ENCODE measurements at regions not wholly inside any gene's neighbourhood (a gene's known extent, or its start where the extent isn't known, plus 50 kb on each side); places are given as distances from the start of the nearest gene placed in this dataset.

DNA sequence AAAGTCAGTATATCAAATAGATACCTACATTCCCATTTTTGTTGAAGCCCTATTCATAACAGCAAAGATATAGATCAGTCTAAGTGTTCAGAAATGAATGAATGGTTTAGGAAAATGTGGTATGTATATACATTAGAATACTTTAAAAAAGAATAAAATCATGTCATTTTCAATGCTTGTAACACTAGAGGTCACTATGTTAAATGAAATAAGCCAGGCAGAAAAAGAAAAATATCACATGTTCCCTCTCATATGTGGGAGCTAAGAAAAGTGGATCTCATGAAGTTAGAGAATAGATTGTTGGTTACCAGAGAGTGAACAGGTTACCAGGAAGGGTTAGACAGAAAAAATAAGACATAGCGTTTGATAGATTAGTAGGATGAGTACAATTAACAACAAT is 1111.0 kb upstream of the SLC39A10 start:
- WGBS (ENCODE audit: insufficient coverage): no CpG with 5 or more reads among the region's 1 CpG
- intact Hi-C loops (cut with micrococcal nuclease): no loop called here

DNA sequence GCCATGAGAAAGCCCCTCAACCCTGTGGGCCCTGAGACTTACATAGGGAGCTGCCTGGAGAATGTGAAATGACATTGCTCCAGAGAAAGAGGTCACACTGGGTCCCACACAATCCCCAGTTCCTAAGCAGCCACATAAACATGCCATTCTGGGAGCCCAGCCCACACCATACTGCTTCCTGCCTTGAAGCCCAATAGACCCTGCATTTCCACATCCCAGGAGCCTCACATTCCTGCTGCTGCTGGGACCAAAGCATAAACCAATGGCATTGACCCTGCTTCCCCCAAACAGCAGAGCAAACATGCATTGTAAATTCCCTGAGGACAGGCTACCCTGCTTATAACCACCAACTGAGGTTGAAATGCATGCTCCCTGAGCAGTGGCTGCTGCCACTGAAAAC is 1117.6 kb upstream of the SLC39A10 start:
- H3K27ac ChIP-seq (ENCODE audit: low read depth in 1 of 2, low read length in 2 of 2): no peak overlapping the region
- no peak overlapping the region for H3K4me2 ChIP-seq (replicated peaks; ENCODE audit: extremely low read depth, low read length, poor library complexity, severe bottlenecking)
- Mint-ChIP-seq H3K4me3 (no peak overlapping the region), H3K36me3 (no peaks in the 10 kb centered on the region), H3K4me1 (no peaks in the 10 kb centered on the region), H3K27me3 (ENCODE audit: low read depth in 3 of 3) (peaks cover 0 to 1% (median 0%) of the 10 kb centered on the region in 3 donors), H3K9me3 (peaks cover 0 to 15% (median 5%) of the 10 kb centered on the region in 7 donors), H3K27ac (no peak overlapping the region)
- H3K4me3 ChIP-seq (replicated peaks in 1 of 3; ENCODE audit: low read depth in 2 of 3, low read length in 3 of 3): no peak overlapping the region
- TF ChIP-seq, protein P1, sequence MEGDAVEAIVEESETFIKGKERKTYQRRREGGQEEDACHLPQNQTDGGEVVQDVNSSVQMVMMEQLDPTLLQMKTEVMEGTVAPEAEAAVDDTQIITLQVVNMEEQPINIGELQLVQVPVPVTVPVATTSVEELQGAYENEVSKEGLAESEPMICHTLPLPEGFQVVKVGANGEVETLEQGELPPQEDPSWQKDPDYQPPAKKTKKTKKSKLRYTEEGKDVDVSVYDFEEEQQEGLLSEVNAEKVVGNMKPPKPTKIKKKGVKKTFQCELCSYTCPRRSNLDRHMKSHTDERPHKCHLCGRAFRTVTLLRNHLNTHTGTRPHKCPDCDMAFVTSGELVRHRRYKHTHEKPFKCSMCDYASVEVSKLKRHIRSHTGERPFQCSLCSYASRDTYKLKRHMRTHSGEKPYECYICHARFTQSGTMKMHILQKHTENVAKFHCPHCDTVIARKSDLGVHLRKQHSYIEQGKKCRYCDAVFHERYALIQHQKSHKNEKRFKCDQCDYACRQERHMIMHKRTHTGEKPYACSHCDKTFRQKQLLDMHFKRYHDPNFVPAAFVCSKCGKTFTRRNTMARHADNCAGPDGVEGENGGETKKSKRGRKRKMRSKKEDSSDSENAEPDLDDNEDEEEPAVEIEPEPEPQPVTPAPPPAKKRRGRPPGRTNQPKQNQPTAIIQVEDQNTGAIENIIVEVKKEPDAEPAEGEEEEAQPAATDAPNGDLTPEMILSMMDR (IDR thresholded peaks at IDR 0.05): no peak
- H3K9ac ChIP-seq (ENCODE audit: insufficient read depth, low read length, poor library complexity, severe bottlenecking): no peak overlapping the region
- intact Hi-C loops (cut with micrococcal nuclease): no loop called here
- no peak overlapping the region for H2AFZ ChIP-seq (ENCODE audit: insufficient read depth, low read depth, low read length, poor library complexity, severe bottlenecking)
- H3K27me3 ChIP-seq (ENCODE audit: control insufficient read depth in 2 of 2, insufficient read depth in 2 of 2, low read length in 2 of 2): no peaks in the 10 kb centered on the region
- DNase-seq: no peak
- H3K4me1 ChIP-seq (ENCODE audit: control insufficient read depth in 1 of 2, insufficient read depth in 2 of 2, low read length in 2 of 2): no peaks in the 10 kb centered on the region
- no peaks in the 10 kb centered on the region for H4K20me1 ChIP-seq (ENCODE audit: insufficient read depth, low read length)
- no peaks in the 10 kb centered on the region for H3K79me2 ChIP-seq (ENCODE audit: insufficient read depth, low read length)
- no peaks in the 10 kb centered on the region for H3K36me3 ChIP-seq (replicated peaks in 1 of 2; ENCODE audit: control insufficient read depth in 1 of 2, insufficient read depth in 2 of 2, low read length in 2 of 2)
- H3K9me3 ChIP-seq (replicated peaks in 1 of 2; ENCODE audit: control insufficient read depth in 1 of 2, insufficient read depth in 1 of 2, low read length in 2 of 2): peaks cover 3 to 10% of the 10 kb centered on the region in 2 donors

More for the DNA sequence above, 1111.0 kb upstream of the SLC39A10 start:
- H3K4me3 Mint-ChIP-seq: no peak overlapping the region
- H4K20me1 ChIP-seq (ENCODE audit: insufficient read depth, low read length): no peaks in the 10 kb centered on the region
- H3K36me3 Mint-ChIP-seq: no peaks in the 10 kb centered on the region
- H3K9ac ChIP-seq (ENCODE audit: insufficient read depth, low read length, poor library complexity, severe bottlenecking): no peak overlapping the region
- H3K9me3 ChIP-seq (replicated peaks in 1 of 2; ENCODE audit: control insufficient read depth in 1 of 2, insufficient read depth in 1 of 2, low read length in 2 of 2): no peaks in the 10 kb centered on the region
- no peaks in the 10 kb centered on the region for H3K4me1 Mint-ChIP-seq
- no peaks in the 10 kb centered on the region for H3K27me3 ChIP-seq (ENCODE audit: control insufficient read depth in 2 of 2, insufficient read depth in 2 of 2, low read length in 2 of 2)
- no peaks in the 10 kb centered on the region for H3K36me3 ChIP-seq (replicated peaks in 1 of 2; ENCODE audit: control insufficient read depth in 1 of 2, insufficient read depth in 2 of 2, low read length in 2 of 2)
- H3K4me3 ChIP-seq (replicated peaks in 1 of 3; ENCODE audit: low read depth in 2 of 3, low read length in 3 of 3): no peak overlapping the region
- no peak overlapping the region for H3K4me2 ChIP-seq (replicated peaks; ENCODE audit: extremely low read depth, low read length, poor library complexity, severe bottlenecking)
- no peak for DNase-seq
- peaks cover 0 to 9% (median 5%) of the 10 kb centered on the region in 7 donors for H3K9me3 Mint-ChIP-seq
- H3K79me2 ChIP-seq (ENCODE audit: insufficient read depth, low read length): no peaks in the 10 kb centered on the region
- H3K4me1 ChIP-seq (ENCODE audit: control insufficient read depth in 1 of 2, insufficient read depth in 2 of 2, low read length in 2 of 2): no peaks in the 10 kb centered on the region
- H3K27me3 Mint-ChIP-seq (ENCODE audit: low read depth in 3 of 3): peaks cover 0 to 1% (median 0%) of the 10 kb centered on the region in 3 donors
- no peak overlapping the region for H2AFZ ChIP-seq (ENCODE audit: insufficient read depth, low read depth, low read length, poor library complexity, severe bottlenecking)
- H3K27ac ChIP-seq (ENCODE audit: low read depth in 1 of 2, low read length in 2 of 2): no peak overlapping the region
- no peak overlapping the region for H3K27ac Mint-ChIP-seq
- TF ChIP-seq, protein P1 (IDR thresholded peaks at IDR 0.05): no peak

Measured in CD14-positive monocyte (primary cell).